ENCODE measurements at regions not wholly inside any gene's neighbourhood (a gene's known extent, or its start where the extent isn't known, plus 50 kb on each side); places are given as distances from the start of the nearest gene placed in this dataset.

GRCh38 chr7:25638590-25639244 lies 410.4 kb upstream of the NPVF start:
- no peak for DNase-seq

DNA sequence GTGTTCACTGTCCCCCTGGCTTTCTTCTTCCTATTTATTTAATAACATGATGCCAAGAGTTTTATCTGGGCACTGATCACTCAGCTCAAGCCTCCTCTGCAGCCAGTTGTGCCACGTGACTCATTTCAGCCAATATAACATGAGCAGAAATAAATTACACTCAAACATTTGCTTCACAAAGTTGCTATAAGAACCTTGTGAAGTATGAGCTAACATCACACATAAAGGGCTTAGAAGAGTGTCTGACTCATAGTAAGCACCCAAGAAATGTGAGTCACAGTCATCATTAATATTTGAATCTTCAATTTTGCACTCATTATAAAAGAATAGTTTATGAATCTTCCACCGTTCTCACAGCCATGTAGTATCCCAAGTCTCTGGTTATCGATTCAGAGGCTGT lies 414.6 kb upstream of the NPVF start:
- DNase-seq = no peak

DNA sequence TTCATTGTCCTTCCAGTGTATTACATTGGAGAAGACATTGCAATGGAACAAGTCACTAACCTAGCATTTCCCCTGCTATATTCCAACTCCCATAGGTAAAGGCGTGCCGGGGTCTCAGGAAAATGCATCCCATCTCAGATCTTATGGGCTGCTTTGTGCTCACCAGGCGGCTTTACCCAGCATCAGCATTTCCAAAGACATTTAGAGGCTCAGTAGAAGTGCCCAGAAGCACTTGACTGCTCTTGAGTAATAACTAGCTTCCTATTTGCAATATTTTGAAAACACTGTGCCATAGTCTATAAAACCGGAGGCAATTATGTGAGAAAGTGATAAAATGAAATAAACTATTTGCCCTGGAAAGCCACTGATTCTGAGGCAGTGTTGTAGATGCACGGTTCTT lies 415.0 kb upstream of the NPVF start:
- no peak for DNase-seq

DNA sequence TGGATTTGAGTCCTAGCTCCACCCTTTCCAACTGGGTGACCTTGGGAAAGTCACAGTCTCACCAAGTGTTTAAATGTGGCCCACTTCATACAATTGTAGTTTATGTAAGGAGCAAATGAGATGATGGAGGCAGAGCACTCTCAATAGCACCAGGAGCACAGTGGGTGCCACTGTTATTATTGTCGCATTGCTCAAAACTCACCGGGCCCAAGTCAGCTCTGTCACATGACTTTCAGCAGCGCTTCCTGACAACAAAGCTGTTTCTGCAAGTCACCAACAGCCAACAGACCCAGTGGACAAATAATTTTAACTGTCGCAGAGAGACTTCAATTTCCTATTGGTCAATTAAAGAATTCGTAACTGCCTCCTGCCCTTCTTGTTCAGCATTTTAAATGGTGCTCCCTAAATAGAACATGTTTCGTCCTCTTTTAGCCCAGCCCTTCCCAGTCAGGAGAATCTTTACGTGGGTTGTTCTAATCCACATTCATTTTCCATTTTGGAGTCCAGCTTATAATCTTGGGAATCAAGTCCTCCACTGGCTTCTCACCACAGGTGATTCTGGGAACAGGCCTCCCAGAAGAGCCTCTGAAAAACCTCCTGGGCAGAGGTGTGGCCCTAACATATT lies 415.6 kb upstream of the NPVF start:
- DNase-seq = no peak

DNA sequence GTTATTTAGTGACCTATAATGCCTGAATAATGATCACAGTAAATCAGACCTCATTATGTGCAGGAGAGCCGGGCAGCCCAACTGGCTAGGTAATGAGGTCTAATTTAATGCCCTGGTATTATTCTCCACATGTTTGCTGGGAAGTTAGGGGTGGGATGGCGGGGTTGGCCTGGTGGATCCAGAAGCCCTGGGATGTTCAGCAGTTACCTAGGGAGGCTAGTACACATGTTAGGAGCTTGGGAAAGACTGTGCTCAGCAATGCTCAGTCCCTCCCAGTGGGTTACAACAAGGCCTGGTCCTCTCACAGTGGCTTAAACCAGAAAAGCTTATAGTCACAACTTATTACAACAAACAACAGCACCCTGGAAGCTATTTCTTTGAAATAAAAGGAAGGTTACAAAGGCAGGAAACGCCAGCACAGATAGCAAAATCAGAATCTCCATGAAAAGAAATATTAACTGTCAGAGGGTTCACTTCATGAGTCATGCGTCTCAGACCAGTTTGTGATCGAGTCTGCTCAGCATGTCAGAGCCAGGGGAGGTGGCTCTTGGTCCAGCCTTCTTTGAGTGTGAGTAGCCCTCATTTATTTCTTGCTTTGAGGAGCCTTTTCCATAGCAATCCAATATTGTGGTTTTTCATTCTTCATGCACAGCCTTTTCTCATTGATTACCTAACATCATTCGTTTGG lies 418.6 kb upstream of the NPVF start:
- DNase-seq = no peak

DNA sequence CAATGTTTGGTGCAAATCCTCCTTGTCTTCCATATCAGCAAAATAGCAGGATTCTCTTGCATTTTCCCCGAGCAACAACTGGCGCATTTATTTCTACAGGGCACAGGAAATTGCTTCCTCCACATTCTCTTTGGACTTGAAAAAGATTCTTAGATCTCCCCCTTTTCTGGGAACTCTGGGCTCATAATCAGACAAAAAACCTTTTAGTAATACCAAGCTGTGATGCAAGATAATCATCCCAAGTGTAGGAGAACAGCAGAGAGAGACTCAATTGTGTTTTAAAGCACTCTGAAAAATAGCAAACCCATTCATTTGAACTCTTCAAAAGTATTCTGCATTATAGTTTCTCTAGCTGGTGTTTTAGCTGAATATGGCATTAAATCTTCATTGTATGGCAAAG lies 419.6 kb upstream of the NPVF start:
- no peak for DNase-seq

- DNase-seq = no peak
Measured at GRCh38 chr7:25652366-25652765, 424.1 kb upstream of the NPVF start.

GRCh38 chr7:25653384-25653783 lies 425.1 kb upstream of the NPVF start:
- DNase-seq = no peak

DNA sequence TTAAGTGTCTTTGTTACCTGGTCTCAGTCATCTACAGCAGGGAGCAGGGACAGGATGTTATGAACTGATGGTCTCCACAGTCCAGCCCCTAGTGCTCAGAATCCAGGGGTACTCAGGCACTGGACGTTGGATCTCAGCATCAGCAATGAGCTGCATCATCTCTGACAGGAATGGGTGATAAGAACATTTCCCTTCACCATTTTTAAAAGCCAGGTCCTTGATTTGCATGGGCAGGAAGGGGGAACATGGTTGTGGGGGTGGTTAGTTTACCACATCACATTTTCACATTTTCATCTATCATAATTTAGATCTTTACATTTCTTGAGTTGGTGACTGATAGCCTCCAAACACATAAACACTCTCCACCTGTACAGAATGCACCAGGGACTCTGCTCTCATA lies 427.8 kb upstream of the NPVF start:
- no peak for DNase-seq

DNA sequence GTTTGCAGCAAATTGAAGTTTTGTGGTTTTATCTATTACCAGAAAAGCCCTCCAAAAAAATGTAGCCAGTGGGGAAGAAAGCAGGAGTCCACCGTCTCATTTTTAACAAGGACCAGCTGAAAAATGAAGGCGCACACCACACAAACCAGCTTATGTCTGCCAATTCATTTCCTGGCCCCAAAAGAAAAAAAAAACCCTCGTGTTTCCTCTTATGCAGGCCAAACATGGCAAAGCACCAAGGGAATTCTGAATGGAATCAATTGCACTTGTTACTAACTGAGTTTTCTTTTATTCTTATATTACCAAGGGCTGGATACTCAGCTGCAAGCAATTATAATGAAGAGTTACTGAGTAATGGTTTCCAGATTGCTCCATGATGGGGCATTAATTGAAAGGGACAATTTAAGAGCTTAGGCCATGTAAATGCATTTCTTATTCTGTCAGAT lies 428.3 kb upstream of the NPVF start:
- DNase-seq = no peak

DNA sequence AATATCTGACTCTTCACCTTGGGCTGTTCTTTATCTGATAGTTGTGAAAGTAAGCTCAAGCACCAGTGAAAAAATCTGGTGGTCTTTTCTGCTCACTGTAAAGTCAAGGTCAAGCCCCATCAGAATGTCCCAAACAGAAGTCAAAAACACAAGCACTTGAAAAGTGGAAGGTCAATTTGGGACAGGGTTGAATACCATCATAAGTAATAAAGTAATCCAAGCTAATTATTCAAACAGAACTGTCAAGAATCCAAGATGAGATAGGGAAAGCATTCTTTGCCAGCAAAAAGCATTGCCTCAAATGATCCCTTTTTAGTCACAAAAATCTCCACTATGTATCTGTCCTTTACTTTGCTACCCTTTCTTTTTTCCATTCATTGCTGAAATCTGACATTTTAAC lies 430.1 kb upstream of the NPVF start:
- DNase-seq = no peak

- no peak for DNase-seq
Measured at GRCh38 chr7:25659841-25660240, 431.6 kb upstream of the NPVF start.

GRCh38 chr7:25662841-25663800 lies 434.8 kb upstream of the NPVF start:
- no peak for DNase-seq

- DNase-seq = no peak
Measured at GRCh38 chr7:25663877-25664276, 435.6 kb upstream of the NPVF start.

DNA sequence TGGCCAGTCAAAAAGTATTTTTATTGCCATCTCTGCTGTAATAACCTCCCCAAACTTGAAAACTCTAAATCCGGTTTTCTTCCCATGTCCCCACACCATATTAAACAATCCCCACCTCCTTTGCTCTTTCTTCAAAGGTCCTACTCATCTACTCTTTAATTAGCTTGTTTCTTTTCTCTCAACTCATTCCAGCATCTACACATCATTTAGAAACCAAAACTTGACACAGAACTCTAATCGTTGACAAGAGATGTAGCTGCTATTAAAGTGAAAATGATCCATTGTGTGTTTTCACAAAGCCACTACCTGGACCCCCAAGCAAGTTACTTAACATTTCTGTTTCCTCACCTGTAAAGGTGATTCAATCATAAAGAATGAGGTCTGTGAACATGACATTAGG lies 436.3 kb upstream of the NPVF start:
- DNase-seq = no peak

DNA sequence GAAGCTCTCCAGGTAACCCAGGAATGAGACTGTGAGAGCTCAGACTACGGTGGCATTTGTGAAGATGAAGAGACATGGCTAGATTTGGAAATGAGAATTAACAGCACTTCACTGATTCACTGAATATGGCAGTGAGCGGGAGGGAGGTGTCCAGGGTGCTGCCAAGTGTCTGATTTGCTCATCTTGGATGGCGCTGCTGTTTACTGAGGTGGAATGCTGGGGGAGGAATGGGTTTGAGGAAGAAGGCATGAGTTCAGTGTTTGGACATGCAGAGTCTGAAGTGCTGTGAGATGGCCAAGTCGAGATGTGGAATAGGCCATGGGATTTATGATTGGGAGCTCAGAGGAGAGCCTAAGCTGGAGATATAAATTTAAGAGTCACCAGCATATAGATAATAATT lies 437.1 kb upstream of the NPVF start:
- DNase-seq = no peak

- DNase-seq = no peak
Measured at GRCh38 chr7:25665903-25666670, 437.8 kb upstream of the NPVF start.

DNA sequence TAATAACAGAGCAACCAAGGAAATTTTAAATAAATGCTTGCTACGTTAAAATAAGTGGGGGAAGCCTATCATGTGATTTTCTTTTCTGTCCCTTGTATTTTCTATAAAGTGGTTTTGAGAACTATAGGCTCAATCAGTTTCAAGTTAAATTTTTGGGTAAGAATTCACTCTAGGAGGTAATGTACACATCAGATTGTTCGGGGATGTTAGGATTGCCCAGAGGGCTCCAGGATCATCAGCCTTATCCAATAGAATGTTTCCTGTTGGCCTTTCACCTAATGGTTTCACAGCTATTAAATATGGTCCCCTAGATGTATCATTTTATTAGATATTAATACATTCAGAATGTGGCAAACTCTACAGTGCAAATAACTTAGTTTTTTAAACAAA lies 438.4 kb upstream of the NPVF start:
- DNase-seq = no peak

- no peak for DNase-seq
Measured at GRCh38 chr7:25669281-25669781, 441.0 kb upstream of the NPVF start.

DNA sequence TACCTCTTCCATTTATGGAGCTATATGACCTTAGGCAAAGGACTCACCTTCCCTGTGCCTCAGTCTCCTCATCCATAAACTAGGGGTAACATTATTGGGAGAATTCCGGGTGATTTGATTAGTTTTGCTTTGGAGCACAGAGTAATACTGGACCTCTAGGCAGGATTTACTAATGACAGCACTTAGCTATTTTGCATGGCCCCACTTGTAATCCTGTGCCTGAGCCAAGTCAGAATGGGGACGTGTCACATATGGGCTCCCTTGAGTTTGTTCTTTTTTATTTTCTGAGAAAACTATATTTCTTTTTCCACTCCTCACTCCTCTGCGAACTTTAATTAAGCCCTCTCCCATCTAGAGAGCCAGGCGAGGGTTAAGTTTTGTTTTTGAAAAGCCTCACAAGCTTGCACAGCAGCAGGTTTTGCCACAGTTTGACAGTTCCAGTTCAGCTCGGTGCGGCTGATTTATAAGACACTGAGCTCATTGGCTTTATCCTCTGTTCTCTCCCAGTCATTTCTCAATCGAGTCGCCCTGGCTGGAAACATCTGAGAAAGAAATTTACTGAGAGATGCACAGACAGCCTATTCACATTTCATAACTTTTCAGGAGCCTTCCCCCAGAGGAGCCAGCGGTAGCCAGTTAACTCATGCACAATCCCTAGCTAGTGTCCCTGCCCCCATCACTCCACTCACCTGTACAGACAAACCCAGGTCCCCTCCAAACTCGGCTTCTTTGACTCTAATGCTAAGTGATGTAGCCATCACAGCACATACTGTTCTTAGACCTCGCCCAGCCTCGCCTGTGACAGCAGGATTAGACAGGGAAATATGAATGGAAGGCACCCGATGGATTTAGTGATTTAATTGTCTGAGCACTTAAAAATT lies 441.9 kb upstream of the NPVF start:
- no peak for DNase-seq

DNA sequence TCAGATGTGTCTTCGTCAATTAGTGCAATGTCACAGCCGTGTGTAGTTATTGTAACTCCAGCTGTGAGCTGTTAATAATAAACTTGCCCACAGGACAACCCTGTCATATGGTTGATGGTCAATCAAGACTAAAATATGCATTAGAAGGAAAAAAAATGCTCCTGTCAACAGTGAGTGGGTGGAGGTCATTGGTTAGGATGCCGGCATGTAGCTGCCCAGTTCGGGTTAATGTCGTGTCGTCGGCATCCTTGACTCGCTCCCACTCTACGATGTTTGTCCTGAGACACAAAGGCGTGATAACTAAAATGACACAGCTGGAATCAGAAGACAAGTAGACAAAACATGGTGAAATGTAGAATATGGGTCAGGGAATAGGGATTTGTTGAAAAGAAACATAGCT lies 442.8 kb upstream of the NPVF start:
- no peak for DNase-seq

Measured in CD4-positive, alpha-beta T cell treated with Interleukin-4 for 1 hour (primary cell).